Gastroesophageal sphincter (tissue), 4 donors: ENCODE measurements at regions not wholly inside any gene's neighbourhood (a gene's known extent, or its start where the extent isn't known, plus 50 kb on each side); places are given as distances from the start of the nearest gene placed in this dataset.

ENCODE experiments used
- ATAC-seq: fragments of 150-250 bp; one replicate; pipeline ENCODE4 v1.9.1; 2016; ENCODE audit warnings: mild to moderate bottlenecking, moderate library complexity
- H3K27ac ChIP-seq, 4 donors: fragments of 200-600 bp; sonication (generic) in 3 of 4; 1 replicate in 3 of 4; 2 replicates in 1 of 4; pipeline ENCODE4 v1.5.1; 2016 to 2019
- H3K27me3 ChIP-seq: fragments of 200-600 bp; sonication (generic); one replicate; pipeline ENCODE4 v1.5.1; 2019
- H3K36me3 ChIP-seq, 2 donors: fragments of 200-600 bp; sonication (generic); one replicate each; pipeline ENCODE4 v1.5.1; 2019; ENCODE audit warnings: control low read depth in 1 of 2
- H3K4me1 ChIP-seq, 3 donors: fragments of 200-600 bp; sonication (generic); 1 replicate in 2 of 3; 2 replicates in 1 of 3; pipeline ENCODE4 v1.5.1; 2016 to 2019; ENCODE audit warnings: control low read depth in 2 of 3
- H3K4me3 ChIP-seq, 2 donors: fragments of 200-600 bp; sonication (generic); one replicate each; pipeline ENCODE4 v1.5.1; 2019; ENCODE audit warnings: mild to moderate bottlenecking in 1 of 2, moderate library complexity in 1 of 2
- H3K9me3 ChIP-seq, 3 donors: fragments of 200-600 bp; sonication (generic); one replicate each; pipeline ENCODE4 v1.5.1; 2017 to 2019; ENCODE audit warnings: control low read depth in 2 of 3
- EP300 ChIP-seq: sonication (generic); formaldehyde crosslinking; IDR thresholded peaks from one replicate; pipeline ENCODE4 v1.6.1; 2017; ENCODE audit warnings: antibody characterized with exemption, mild to moderate bottlenecking
- POLR2A ChIP-seq, 2 donors: fragments of 450-650 bp; IDR thresholded peaks; one replicate each; pipeline ENCODE4 v1.6.1; 2017; ENCODE audit warnings: antibody characterized with exemption in 2 of 2, mild to moderate bottlenecking in 2 of 2, moderate library complexity in 1 of 2
- POLR2AphosphoS5 ChIP-seq: sonication (generic); formaldehyde crosslinking; IDR thresholded peaks from one replicate; pipeline ENCODE4 v1.6.1; 2017; ENCODE audit warnings: antibody characterized with exemption
- WGBS, 2 donors: methylation state at CpG; one replicate each; pipeline ENCODE4 v1.1.5; 2018; ENCODE audit warnings: low coverage in 1 of 2; 5-methylcytosine and 5-hydroxymethylcytosine counted together
- TF ChIP-seq, protein P1 (sequence below), 4 experiments: fragments of 200-600 bp in 2 of 4; fragments of 450-650 bp in 2 of 4; sonication (generic) in 1 of 4; IDR thresholded peaks; one replicate each; pipeline ENCODE4 v1.5.1; 2017 to 2019; ENCODE audit warnings: antibody characterized with exemption in 4 of 4, mild to moderate bottlenecking in 2 of 4, moderate library complexity in 2 of 4

DNA sequence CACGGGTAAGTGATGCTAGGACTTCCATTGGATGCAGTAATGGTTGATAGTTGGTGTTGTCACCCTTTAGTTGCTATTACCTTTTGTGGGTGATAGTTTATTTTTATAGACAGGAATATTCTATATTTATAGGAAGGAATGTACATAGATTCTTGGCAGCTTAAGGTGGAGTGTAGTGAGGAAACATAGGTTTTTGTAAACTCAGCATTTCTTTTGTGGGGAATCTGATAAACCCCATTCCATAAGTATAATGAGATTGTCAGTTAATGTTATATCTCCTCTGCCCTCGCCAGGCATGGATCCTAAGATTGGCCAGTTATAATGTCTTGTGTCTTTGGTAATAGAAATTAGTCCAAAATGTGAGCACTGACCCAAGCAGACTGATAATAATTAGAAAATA is 262.7 kb downstream of the JRKL start:
- Histone ChIP-seq H3K4me1 (no peaks in the 10 kb centered on the region), H3K27me3 (no peaks in the 10 kb centered on the region), H3K27ac (no peak overlapping the region), H3K9me3 (no peaks in the 10 kb centered on the region), H3K4me3 (no peak overlapping the region), H3K36me3 (no peaks in the 10 kb centered on the region)
- 91 to 100% methylated on average over 1 to 2 of the region's 2 CpGs for WGBS, 2 donors
- TF ChIP-seq, protein P1, sequence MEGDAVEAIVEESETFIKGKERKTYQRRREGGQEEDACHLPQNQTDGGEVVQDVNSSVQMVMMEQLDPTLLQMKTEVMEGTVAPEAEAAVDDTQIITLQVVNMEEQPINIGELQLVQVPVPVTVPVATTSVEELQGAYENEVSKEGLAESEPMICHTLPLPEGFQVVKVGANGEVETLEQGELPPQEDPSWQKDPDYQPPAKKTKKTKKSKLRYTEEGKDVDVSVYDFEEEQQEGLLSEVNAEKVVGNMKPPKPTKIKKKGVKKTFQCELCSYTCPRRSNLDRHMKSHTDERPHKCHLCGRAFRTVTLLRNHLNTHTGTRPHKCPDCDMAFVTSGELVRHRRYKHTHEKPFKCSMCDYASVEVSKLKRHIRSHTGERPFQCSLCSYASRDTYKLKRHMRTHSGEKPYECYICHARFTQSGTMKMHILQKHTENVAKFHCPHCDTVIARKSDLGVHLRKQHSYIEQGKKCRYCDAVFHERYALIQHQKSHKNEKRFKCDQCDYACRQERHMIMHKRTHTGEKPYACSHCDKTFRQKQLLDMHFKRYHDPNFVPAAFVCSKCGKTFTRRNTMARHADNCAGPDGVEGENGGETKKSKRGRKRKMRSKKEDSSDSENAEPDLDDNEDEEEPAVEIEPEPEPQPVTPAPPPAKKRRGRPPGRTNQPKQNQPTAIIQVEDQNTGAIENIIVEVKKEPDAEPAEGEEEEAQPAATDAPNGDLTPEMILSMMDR (IDR thresholded peaks at IDR 0.05): no peak
- no peak for TF ChIP-seq POLR2A (IDR thresholded peaks at IDR 0.05)
- TF ChIP-seq EP300: no peak
- TF ChIP-seq POLR2AphosphoS5: no peak
- no peak for ATAC-seq

DNA sequence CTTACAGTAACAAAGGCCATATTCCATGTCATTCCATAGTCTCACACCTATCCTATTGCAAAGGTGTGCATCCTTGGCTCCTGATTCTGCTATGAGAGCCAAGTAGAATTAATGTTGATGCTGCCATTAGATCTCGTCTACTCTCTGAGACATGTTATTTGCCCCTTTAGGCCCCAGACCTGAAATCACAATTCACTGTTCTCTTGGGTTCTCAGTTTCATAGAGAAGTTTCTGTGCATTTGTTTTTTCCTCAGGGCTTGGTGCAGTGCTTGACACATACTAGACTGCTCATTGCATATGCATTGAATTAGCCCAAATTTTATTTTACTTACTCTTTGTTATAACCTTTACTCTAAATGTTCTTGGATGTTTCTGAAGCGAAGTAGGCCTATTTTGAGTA is 265.7 kb downstream of the JRKL start:
- no peak overlapping the region for H3K4me3 ChIP-seq
- 56 to 73% methylated on average over 1 to 2 of the region's 2 CpGs for WGBS, 2 donors
- TF ChIP-seq POLR2AphosphoS5 (no peak), EP300 (no peak), POLR2A (IDR thresholded peaks at IDR 0.05) (no peak)
- TF ChIP-seq, protein P1 (IDR thresholded peaks at IDR 0.05): no peak
- no peaks in the 10 kb centered on the region for H3K27me3 ChIP-seq
- no peak for ATAC-seq
- H3K27ac ChIP-seq: no peak overlapping the region
- no peaks in the 10 kb centered on the region for H3K4me1 ChIP-seq
- H3K9me3 ChIP-seq: no peaks in the 10 kb centered on the region
- H3K36me3 ChIP-seq: no peaks in the 10 kb centered on the region

DNA sequence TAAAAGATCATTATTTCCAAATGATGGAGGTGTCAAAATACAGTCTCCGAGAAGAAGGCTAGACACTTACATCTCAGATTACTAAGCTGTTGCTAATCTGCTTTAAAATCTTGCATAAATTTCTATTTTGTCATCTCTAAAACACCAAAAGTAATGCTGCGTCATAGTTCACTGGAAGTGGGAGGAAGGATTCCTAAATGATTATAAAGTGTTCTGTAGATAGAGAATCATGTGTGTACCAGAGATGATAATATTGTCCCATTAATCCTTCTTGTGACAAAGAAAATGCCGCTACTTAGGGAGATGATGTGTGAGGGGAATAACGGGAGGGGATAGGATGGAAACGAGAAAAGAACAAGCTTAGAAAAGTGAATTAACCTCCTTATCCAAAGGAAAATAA is 268.6 kb downstream of the JRKL start:
- Histone ChIP-seq H3K4me3 (no peak overlapping the region), H3K4me1 (no peaks in the 10 kb centered on the region), H3K27me3 (no peaks in the 10 kb centered on the region), H3K36me3 (no peaks in the 10 kb centered on the region), H3K9me3 (no peaks in the 10 kb centered on the region), H3K27ac (no peak overlapping the region)
- ATAC-seq: no peak
- WGBS, 2 donors: 69 to 73% methylated on average over 5 of the region's 5 CpGs
- no peak for TF ChIP-seq POLR2A (IDR thresholded peaks at IDR 0.05)
- TF ChIP-seq POLR2AphosphoS5: no peak
- TF ChIP-seq EP300: no peak

DNA sequence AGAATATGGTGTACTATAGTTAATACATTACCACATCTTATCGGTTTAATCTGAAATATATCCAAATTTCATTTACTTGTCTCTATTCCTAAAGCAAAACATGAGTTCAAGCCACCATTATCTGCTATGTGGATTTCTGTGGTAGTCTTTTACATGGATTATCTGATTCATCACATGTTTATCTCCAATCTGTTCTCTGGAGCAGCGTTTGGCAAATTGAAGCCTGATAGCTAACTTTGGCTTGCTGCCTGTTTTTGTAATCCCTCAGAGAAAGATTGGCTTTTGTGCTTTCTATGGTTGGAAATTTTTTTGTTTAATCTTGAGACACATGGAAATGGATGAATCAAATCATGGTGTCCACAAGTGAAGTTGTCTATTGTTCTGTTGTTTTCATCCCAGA is 274.3 kb downstream of the JRKL start:
- H3K9me3 ChIP-seq: no peaks in the 10 kb centered on the region
- no peaks in the 10 kb centered on the region for H3K27me3 ChIP-seq
- WGBS, 2 donors: 50 to 64% methylated on average over 2 of the region's 2 CpGs
- H3K4me3 ChIP-seq: no peak overlapping the region
- H3K4me1 ChIP-seq: no peaks in the 10 kb centered on the region
- H3K27ac ChIP-seq: no peak overlapping the region
- no peaks in the 10 kb centered on the region for H3K36me3 ChIP-seq
- TF ChIP-seq POLR2A (IDR thresholded peaks at IDR 0.05) (no peak), POLR2AphosphoS5 (no peak), EP300 (no peak)
- TF ChIP-seq, protein P1 (IDR thresholded peaks at IDR 0.05): no peak
- ATAC-seq: no peak

DNA sequence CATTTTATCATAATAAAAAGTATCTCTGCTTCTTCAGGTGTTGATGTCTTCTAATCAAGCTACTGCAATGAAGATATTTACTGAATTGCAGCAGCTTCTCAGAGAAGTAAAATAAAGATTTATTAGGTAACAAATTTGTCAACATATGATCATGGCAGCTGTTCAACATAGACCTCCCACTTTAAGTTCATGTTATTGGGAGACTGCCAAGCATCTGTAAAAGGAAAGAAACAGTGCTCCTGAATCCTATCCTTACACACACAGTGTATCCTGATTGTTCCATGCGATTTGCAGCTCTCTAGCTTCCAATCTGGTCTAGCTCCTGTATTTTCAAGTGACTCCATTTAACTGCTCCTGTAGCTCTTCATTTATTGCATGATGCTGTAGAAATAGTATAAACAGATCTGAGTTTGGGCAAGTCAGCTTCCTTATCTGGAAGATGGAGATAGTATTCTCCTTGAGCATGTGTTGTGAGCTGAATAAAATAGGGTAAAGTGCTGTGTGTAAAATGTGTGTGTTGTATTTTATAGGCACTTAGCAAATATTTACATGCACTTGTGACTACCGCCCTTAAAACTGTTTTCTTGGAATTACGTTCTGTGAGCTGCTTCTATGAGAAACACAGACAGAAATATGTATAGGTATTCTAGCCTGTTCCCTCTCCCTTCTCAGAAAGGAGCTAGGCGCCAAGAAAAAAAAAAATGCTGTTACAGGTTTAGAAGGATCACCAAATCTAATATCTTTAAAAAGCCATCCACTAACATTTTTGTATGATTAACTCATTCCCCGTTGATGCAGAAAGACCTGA is 290.6 kb downstream of the JRKL start:
- WGBS, 2 donors: 38 to 49% methylated on average over 5 of the region's 5 CpGs
- H3K9me3 ChIP-seq: peaks cover 0 to 2% (median 0%) of the 10 kb centered on the region in 3 donors
- ATAC-seq: no peak
- H3K36me3 ChIP-seq: no peaks in the 10 kb centered on the region
- no peaks in the 10 kb centered on the region for H3K4me1 ChIP-seq
- H3K4me3 ChIP-seq: no peak overlapping the region
- no peaks in the 10 kb centered on the region for H3K27me3 ChIP-seq
- no peak overlapping the region for H3K27ac ChIP-seq
- TF ChIP-seq, protein P1 (IDR thresholded peaks at IDR 0.05): no peak
- TF ChIP-seq EP300 (no peak), POLR2A (IDR thresholded peaks at IDR 0.05) (no peak), POLR2AphosphoS5 (no peak)
